ENCODE measurements at regions not wholly inside any gene's neighbourhood (a gene's known extent, or its start where the extent isn't known, plus 50 kb on each side); places are given as distances from the start of the nearest gene placed in this dataset.

DNA sequence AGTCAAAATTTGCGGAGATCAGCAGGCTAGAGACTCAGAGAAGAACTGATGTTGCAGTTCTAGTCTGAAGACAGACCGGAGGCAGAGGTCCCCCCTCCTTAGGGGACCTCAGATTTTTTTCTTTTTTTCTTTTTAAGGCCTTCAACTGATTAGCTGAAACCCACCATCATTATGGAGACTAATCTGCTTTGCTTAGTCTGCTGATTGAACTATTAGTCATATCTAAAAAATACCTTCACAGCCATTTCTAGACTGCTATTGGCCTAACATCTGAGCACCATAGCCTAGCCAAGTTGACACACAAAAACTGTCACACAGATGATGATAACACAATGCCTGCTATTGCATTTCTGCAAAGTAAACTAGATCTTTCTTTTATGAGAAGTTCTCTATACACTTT is 141.1 kb upstream of the TNFAIP3 start:
- TF ChIP-seq, protein P1, sequence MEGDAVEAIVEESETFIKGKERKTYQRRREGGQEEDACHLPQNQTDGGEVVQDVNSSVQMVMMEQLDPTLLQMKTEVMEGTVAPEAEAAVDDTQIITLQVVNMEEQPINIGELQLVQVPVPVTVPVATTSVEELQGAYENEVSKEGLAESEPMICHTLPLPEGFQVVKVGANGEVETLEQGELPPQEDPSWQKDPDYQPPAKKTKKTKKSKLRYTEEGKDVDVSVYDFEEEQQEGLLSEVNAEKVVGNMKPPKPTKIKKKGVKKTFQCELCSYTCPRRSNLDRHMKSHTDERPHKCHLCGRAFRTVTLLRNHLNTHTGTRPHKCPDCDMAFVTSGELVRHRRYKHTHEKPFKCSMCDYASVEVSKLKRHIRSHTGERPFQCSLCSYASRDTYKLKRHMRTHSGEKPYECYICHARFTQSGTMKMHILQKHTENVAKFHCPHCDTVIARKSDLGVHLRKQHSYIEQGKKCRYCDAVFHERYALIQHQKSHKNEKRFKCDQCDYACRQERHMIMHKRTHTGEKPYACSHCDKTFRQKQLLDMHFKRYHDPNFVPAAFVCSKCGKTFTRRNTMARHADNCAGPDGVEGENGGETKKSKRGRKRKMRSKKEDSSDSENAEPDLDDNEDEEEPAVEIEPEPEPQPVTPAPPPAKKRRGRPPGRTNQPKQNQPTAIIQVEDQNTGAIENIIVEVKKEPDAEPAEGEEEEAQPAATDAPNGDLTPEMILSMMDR (IDR thresholded peaks at IDR 0.05), result no peak
- TF ChIP-seq EZH2 (IDR thresholded peaks at IDR 0.05), result no peak
- no peak for TF ChIP-seq EZH2phosphoT487 (IDR thresholded peaks at IDR 0.05)

Measured in neural progenitor cell (in vitro differentiated cells).